AG04449 (cell line): ENCODE measurements at regions not wholly inside any gene's neighbourhood (a gene's known extent, or its start where the extent isn't known, plus 50 kb on each side); places are given as distances from the start of the nearest gene placed in this dataset.

Experiments used
- CTCF ChIA-PET: fragments of 350-600 bp; formaldehyde crosslinking; extraction: SDS; loops from one replicate; lab custom pipeline; 2021; ENCODE audit warnings: antibody characterized with exemption; lab: Yijun Ruan, JAX
- POLR2A ChIA-PET: fragments of 400-600, 350-600 bp; formaldehyde crosslinking; extraction: SDS; loops from one replicate; lab custom pipeline; 2020; ENCODE audit warnings: antibody characterized with exemption, inconsistent platforms; lab: Yijun Ruan, JAX
- DNase-seq: peaks from one replicate; pipeline ENCODE4 v3.0.0-alpha.2; 2010; ENCODE audit warnings: low read depth, low spot score
- H3K4me3 ChIP-seq: 2 replicates; pipeline ENCODE4 v1.5.1; 2011; ENCODE audit warnings: low read depth, mild to moderate bottlenecking, control low read depth, low read length
- TF ChIP-seq, protein P1 (sequence below): IDR thresholded peaks from one replicate; pipeline ENCODE4 v1.5.1; 2011; ENCODE audit warnings: mild to moderate bottlenecking, moderate library complexity, low read length, control low read depth, inconsistent platforms; ENCODE audit not compliant: insufficient read depth; ENCODE audit errors: missing control alignments

DNA sequence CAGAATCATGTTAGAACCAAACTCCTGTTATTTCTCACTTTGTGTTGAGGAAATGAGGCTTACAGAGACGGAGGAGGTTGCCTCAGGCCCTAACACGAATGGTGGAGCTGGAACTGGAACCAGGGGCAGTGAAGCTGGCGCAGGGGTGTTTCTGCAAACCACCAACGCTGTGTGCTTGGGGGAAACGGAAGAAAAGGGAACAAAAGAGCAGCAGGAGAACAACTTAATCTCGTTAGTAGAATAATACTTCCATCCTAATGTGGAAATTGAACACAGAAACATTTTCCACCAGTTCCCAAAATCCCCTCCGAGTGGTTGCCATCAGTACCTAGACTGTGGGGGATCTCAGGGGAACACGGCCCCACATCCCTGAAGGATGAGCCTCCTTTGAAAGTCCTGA is 103.4 kb upstream of the FRMD1 start:
- no peak overlapping the region for H3K4me3 ChIP-seq
- DNase-seq, result no peak
- ChIA-PET CTCF (no interaction called here), POLR2A (no interaction called here)
- TF ChIP-seq, protein P1, sequence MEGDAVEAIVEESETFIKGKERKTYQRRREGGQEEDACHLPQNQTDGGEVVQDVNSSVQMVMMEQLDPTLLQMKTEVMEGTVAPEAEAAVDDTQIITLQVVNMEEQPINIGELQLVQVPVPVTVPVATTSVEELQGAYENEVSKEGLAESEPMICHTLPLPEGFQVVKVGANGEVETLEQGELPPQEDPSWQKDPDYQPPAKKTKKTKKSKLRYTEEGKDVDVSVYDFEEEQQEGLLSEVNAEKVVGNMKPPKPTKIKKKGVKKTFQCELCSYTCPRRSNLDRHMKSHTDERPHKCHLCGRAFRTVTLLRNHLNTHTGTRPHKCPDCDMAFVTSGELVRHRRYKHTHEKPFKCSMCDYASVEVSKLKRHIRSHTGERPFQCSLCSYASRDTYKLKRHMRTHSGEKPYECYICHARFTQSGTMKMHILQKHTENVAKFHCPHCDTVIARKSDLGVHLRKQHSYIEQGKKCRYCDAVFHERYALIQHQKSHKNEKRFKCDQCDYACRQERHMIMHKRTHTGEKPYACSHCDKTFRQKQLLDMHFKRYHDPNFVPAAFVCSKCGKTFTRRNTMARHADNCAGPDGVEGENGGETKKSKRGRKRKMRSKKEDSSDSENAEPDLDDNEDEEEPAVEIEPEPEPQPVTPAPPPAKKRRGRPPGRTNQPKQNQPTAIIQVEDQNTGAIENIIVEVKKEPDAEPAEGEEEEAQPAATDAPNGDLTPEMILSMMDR, result no peak

DNA sequence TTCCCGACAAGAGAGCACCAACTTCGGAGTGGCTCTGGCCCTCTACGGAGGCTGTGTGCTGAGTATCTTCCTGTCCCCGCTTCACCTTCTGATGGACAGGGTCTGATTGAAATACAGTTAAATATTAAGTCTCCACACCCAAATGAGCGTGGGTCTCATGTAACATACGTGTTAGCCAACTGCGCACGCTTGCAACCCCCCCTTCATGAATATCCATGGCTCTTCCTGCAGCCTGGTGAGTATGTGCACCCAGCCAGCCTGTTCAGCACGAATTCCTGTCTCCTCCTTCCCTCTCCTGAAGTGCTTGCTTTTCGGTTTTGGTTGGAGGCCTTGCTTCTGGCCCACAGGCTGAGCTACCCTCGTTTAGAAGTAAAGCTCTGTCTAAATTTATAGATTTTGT is 102.9 kb upstream of the FRMD1 start:
- TF ChIP-seq, protein P1, result no peak
- no peak for DNase-seq
- ChIA-PET CTCF (no interaction called here), POLR2A (no interaction called here)
- H3K4me3 ChIP-seq, result no peak overlapping the region

DNA sequence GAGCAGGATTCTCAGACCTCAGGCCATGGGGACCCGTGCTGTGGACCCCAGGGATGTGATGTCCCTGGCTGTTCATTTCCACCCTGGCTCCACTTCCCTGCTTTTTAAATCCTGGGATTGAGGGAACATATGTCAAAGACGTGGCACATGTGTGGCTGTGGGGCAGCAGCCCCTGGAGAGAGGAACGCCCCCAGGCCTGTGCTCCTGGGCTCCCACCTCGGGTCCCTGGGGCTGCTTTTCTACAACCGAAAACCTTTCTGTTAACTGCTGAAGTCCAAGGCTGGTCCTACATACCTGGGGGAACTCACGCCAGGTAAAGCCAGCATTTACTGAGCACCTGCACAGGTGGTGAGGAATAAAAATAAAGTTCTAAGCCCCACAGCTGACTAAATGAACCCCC is 102.3 kb upstream of the FRMD1 start:
- TF ChIP-seq, protein P1, result no peak
- CTCF ChIA-PET, result no interaction called here
- no peak for DNase-seq
- H3K4me3 ChIP-seq, result no peak overlapping the region
- POLR2A ChIA-PET, result no interaction called here

DNA sequence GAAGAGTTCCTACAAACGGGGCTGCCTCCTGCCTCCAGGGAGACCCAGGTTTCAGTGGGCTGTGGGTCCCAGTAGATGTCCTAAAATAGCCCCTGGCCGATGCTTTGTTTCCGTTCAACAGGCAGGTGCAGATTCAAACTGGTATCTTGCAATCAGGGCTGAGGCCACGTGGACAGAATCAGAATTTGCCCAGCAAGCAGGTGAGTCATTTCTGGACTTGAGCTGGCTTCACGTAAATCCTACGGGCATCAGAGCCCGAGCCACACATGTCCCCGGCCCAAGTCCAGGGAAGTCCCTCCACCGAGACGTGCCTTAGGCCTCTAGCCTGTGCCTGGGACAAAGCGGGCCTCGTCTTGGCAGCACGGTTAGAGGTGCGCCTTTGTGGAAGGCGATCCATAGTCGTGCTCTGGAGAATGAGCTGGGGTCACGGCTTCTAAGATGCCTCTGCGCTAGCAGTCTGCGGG is 101.6 kb upstream of the FRMD1 start:
- H3K4me3 ChIP-seq, result no peak overlapping the region
- no peak for DNase-seq
- TF ChIP-seq, protein P1, result no peak
- POLR2A ChIA-PET, result no interaction called here
- CTCF ChIA-PET, result no interaction called here

DNA sequence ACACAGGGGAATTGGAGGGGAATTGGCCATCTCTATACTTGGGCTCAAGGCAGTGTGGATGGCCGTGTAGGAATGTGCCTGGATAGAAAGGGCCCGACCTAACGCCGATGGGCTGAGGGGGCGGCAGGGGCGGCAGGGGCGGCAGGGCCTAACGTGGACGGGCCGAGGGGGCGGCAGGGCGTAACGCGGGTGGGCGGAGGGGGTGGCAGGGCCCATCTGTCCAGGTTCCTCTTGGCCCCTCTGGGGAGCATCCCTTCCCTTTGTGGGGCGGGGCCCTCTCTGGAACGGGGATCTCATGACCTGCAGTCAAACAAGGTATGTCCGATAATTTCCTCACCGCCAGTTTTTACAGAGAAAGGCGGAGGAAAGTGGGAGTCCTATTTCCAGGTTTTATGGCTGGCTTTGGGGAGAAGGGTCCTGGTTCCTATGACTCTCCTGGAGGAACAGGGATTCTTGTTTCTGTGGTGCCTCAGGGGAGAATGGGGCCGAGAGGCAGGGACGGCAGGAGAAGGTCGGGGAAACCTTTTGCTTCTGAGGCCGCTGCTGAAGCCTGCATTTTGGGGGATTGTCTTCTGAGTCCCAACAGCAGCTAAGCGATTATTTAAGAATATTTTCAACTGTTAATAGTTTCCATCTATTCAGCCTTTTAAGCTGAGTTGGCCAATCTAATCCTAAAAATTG is 100.8 kb upstream of the FRMD1 start:
- ChIA-PET CTCF (no interaction called here), POLR2A (no interaction called here)
- no peak for DNase-seq
- H3K4me3 ChIP-seq, result no peak overlapping the region
- TF ChIP-seq, protein P1, result no peak

DNA sequence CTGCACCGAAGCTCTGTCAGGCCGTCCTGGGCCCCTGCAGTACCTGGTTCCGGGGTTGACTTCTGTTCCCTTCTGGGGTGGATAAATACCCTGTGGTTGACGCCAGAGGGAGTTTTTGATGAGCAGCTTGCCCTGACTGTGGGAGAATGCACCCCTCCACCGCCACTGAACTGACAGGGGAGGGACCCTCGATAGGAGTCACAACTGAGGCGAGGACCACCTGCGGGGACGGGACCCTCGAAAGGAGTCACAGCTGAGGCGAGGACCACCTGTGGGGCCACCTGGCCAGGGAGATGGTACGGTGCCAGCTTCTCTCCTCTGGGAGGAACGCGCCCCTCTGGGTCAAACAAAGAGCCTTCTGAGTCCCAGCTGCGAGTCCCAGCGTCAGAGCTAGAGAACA is 100.1 kb upstream of the FRMD1 start:
- TF ChIP-seq, protein P1, result no peak
- CTCF ChIA-PET, result no interaction called here
- POLR2A ChIA-PET, result no interaction called here
- no peak for DNase-seq
- no peak overlapping the region for H3K4me3 ChIP-seq
